K562 (cell line): ENCODE measurements at regions not wholly inside any gene's neighbourhood (a gene's known extent, or its start where the extent isn't known, plus 50 kb on each side); places are given as distances from the start of the nearest gene placed in this dataset.

Source experiments
- ATAC-seq: fragments of 200-7000 bp; cut with Tn5 transposase; 3 replicates; pipeline ENCODE4 v1.9.1; 2020; ENCODE audit warnings: moderate library complexity
- BruUV-seq: library from RNA; stranded (reverse); fragments of 400-500 nt; replicated peaks from 2 replicates; lab custom pipeline; 2021; lab: Mats Ljungman, UMichigan
- CTCF ChIA-PET: fragments of 300-600 bp; formaldehyde crosslinking; extraction: SDS; loops from one replicate; lab custom pipeline; 2021; ENCODE audit warnings: low intra/inter-chr PET ratio; lab: Yijun Ruan, JAX
- POLR2A ChIA-PET: fragments of 300-600, 350-650 bp; sonication (Branson Sonifier 250); formaldehyde crosslinking; extraction: SDS; loops from one replicate; lab custom pipeline; 2021; ENCODE audit warnings: antibody characterized with exemption, inconsistent platforms; lab: Yijun Ruan, JAX
- DNase-seq, 4 experiments: peaks; one replicate each; pipeline versions ENCODE4 v3.0.0 to v3.0.0-alpha.2; 2011 to 2018; ENCODE audit warnings: low spot score in 3 of 4, mixed read lengths in 3 of 4; ENCODE audit errors: extremely low read depth in 1 of 4
- FAIRE-seq: peaks from 2 replicates; lab custom pipeline; 2011; peaks lifted over from hg19 to GRCh38; lab: Jason Lieb, UNC
- H2AFZ ChIP-seq: 2 replicates; pipeline ENCODE4 v1.6.0; 2011; ENCODE audit warnings: low read depth, low read length, control low read depth, inconsistent platforms
- H3K27ac ChIP-seq: fragments of 200-600 bp; 3 replicates; pipeline ENCODE4 v1.8.0; 2011; ENCODE audit warnings: low read depth, mild to moderate bottlenecking, control low read depth, inconsistent platforms, low read length, moderate library complexity, mixed read lengths; ENCODE audit errors: extremely low read depth
- H3K27me3 ChIP-seq, 2 experiments: fragments of 300-600 bp in 1 of 2; 2 replicates in 1 of 2; 3 replicates in 1 of 2; pipeline versions ENCODE4 v1.6.0 to v1.8.0; 2011; ENCODE audit warnings: inconsistent platforms in 2 of 2, low read length in 2 of 2, mild to moderate bottlenecking in 1 of 2, mixed read lengths in 1 of 2, moderate library complexity in 1 of 2; ENCODE audit not compliant: control insufficient read depth in 2 of 2, insufficient read depth in 2 of 2
- H3K36me3 ChIP-seq: fragments of 300-600 bp; 3 replicates; pipeline ENCODE4 v1.8.0; 2011; ENCODE audit warnings: mild to moderate bottlenecking, low read length, inconsistent platforms; ENCODE audit not compliant: control insufficient read depth, insufficient read depth
- H3K4me1 ChIP-seq, 2 experiments: fragments of 200-600 bp in 1 of 2; replicated peaks in 1 of 2; 2 replicates in 1 of 2; 3 replicates in 1 of 2; pipeline versions ENCODE4 v1.5.1 to v1.8.0; 2011; ENCODE audit warnings: inconsistent platforms in 2 of 2, low read length in 2 of 2, mild to moderate bottlenecking in 1 of 2, mixed read lengths in 1 of 2, moderate library complexity in 1 of 2; ENCODE audit not compliant: control insufficient read depth in 2 of 2, insufficient read depth in 2 of 2
- H3K4me2 ChIP-seq: 2 replicates; pipeline ENCODE4 v1.6.1; 2011; ENCODE audit warnings: low read length, control low read depth, inconsistent platforms, mixed read lengths; ENCODE audit not compliant: insufficient read depth
- H3K4me3 ChIP-seq: fragments of 200-600 bp; sonication (generic), shearing (Covaris generic); 2 replicates; pipeline ENCODE4 v1.5.1; 2016; ENCODE audit warnings: control low read depth, inconsistent platforms
- H3K79me2 ChIP-seq: fragments of 200-600 bp; 3 replicates; pipeline ENCODE4 v1.8.0; 2011; ENCODE audit warnings: low read length, inconsistent platforms; ENCODE audit not compliant: control insufficient read depth, insufficient read depth
- H3K9ac ChIP-seq, 2 experiments: 2 replicates each; pipeline versions ENCODE4 v1.6.0 to v1.6.1; 2011; ENCODE audit warnings: low read depth in 2 of 2, low read length in 2 of 2, control low read depth in 1 of 2, inconsistent platforms in 1 of 2, mild to moderate bottlenecking in 1 of 2, mixed read lengths in 1 of 2; ENCODE audit not compliant: insufficient read depth in 1 of 2
- H3K9me1 ChIP-seq: one replicate; pipeline ENCODE4 v1.6.0; 2011; ENCODE audit warnings: inconsistent platforms, mild to moderate bottlenecking, low read length, moderate library complexity; ENCODE audit not compliant: control insufficient read depth, insufficient read depth
- H3K9me3 ChIP-seq: replicated peaks from 2 replicates; pipeline ENCODE4 v1.5.1; 2011; ENCODE audit warnings: low read depth, low read length, inconsistent platforms; ENCODE audit not compliant: control insufficient read depth, insufficient read depth
- H4K20me1 ChIP-seq: replicated peaks from 2 replicates; pipeline ENCODE4 v1.6.1; 2011; ENCODE audit warnings: low read length, inconsistent platforms, mixed read lengths; ENCODE audit not compliant: control insufficient read depth, insufficient read depth
- ARID3A ChIP-seq: IDR thresholded peaks from 2 replicates; pipeline ENCODE4 v1.6.1; 2012; ENCODE audit warnings: low read depth, low read length, improper control_type of control experiment, borderline replicate concordance
- BRF1 ChIP-seq: IDR thresholded peaks from 3 replicates; pipeline ENCODE4 v1.6.1; 2011; ENCODE audit warnings: borderline replicate concordance, mild to moderate bottlenecking; ENCODE audit not compliant: insufficient read length; ENCODE audit errors: extremely low read depth
- CTCF ChIP-seq, 3 experiments: IDR thresholded peaks in 2 of 3; conservative IDR thresholded peaks in 1 of 3; 2 replicates each; pipeline ENCODE4 v1.5.1; 2011 to 2012; ENCODE audit warnings: low read length in 3 of 3, mild to moderate bottlenecking in 3 of 3, control low read depth in 2 of 3, improper control_type of control experiment in 1 of 3, inconsistent platforms in 1 of 3, low read depth in 1 of 3, mixed read lengths in 1 of 3, moderate library complexity in 1 of 3; ENCODE audit not compliant: insufficient read depth in 2 of 3
- ESRRB ChIP-seq: fragments of 250-450 bp; sonication (Bioruptor Pico); IDR thresholded peaks from 2 replicates; pipeline ENCODE4 v1.5.0; 2020; ENCODE audit warnings: mild to moderate bottlenecking, moderate library complexity, borderline replicate concordance
- HDAC1 ChIP-seq, 2 experiments: fragments of 450-650 bp; IDR thresholded peaks; 2 replicates each; pipeline ENCODE4 v1.6.1; 2016 to 2017; ENCODE audit warnings: inconsistent platforms in 1 of 2, mild to moderate bottlenecking in 1 of 2, moderate library complexity in 1 of 2
- HMG20B ChIP-seq: fragments of 250-450 bp; sonication (Bioruptor Pico); IDR thresholded peaks from 2 replicates; pipeline ENCODE4 v1.5.0; 2021; ENCODE audit warnings: mild to moderate bottlenecking
- MYC ChIP-seq, 2 experiments: fragments of 250-450 bp in 1 of 2; sonication (Bioruptor Pico) in 1 of 2; IDR thresholded peaks; 2 replicates each; pipeline versions ENCODE4 v1.5.1 to v1.6.1; 2012 to 2021; ENCODE audit warnings: low read depth in 2 of 2, borderline replicate concordance in 1 of 2, improper control_type of control experiment in 1 of 2, low read length in 1 of 2, mild to moderate bottlenecking in 1 of 2, moderate library complexity in 1 of 2
- NELFE ChIP-seq: IDR thresholded peaks from 2 replicates; pipeline ENCODE4 v1.6.1; 2011; ENCODE audit warnings: mild to moderate bottlenecking; ENCODE audit not compliant: insufficient read depth, insufficient read length
- OTX1 ChIP-seq: fragments of 450-650 bp; formaldehyde crosslinking; IDR thresholded peaks from 2 replicates; pipeline ENCODE4 v1.4.0; 2022; ENCODE audit warnings: mild to moderate bottlenecking
- POLR3A ChIP-seq: IDR thresholded peaks from 2 replicates; pipeline ENCODE4 v1.6.1; 2011; ENCODE audit warnings: borderline replicate concordance, mild to moderate bottlenecking, moderate library complexity; ENCODE audit not compliant: insufficient read length, insufficient read depth; ENCODE audit errors: extremely low read depth
- RAD21 ChIP-seq, 2 experiments: fragments of 250-450 bp in 1 of 2; fragments of 450-650 bp in 1 of 2; sonication (Bioruptor Pico) in 1 of 2; formaldehyde crosslinking in 1 of 2; IDR thresholded peaks in 1 of 2; conservative IDR thresholded peaks in 1 of 2; 2 replicates each; pipeline versions ENCODE4 v1.4.0 to v1.8.0; 2020 to 2022; ENCODE audit warnings: mild to moderate bottlenecking in 2 of 2, moderate library complexity in 1 of 2
- TRIM25 ChIP-seq: fragments of 450-650 bp; IDR thresholded peaks from 2 replicates; pipeline ENCODE4 v1.7.0; 2016; ENCODE audit warnings: borderline replicate concordance
- YY1 ChIP-seq, 3 experiments: IDR thresholded peaks; 2 replicates each; pipeline ENCODE4 v1.6.1; 2011; ENCODE audit warnings: low read length in 2 of 3, mild to moderate bottlenecking in 2 of 3, moderate library complexity in 2 of 3, borderline replicate concordance in 1 of 3, control low read depth in 1 of 3, low read depth in 1 of 3; ENCODE audit not compliant: insufficient read depth in 3 of 3, insufficient replicate concordance in 2 of 3, control insufficient read depth in 1 of 3, insufficient read length in 1 of 3; ENCODE audit errors: extremely low read depth in 1 of 3
- ZBED1 ChIP-seq: IDR thresholded peaks from 2 replicates; pipeline ENCODE4 v1.6.1; 2014
- ZEB2 ChIP-seq: fragments of 450-650 bp; IDR thresholded peaks from 2 replicates; pipeline ENCODE4 v1.6.1; 2016
- ZNF263 ChIP-seq: sonication (generic); formaldehyde crosslinking; IDR thresholded peaks from 2 replicates; pipeline ENCODE4 v1.8.0; 2022; ENCODE audit warnings: mild to moderate bottlenecking, missing genetic modification reagents, borderline replicate concordance
- WGBS: fragments of 100-300 bp; shearing (Covaris generic); methylation state at CpG from one replicate; pipeline ENCODE4 v1.1.6; 2016; ENCODE audit warnings: low coverage, mixed read lengths; ENCODE audit not compliant: insufficient coverage; ENCODE audit errors: missing lambda C conversion rate; 5-methylcytosine and 5-hydroxymethylcytosine counted together
- in situ Hi-C: fragments of 300-500 bp; cut with MboI; formaldehyde crosslinking; loops from 4 replicates; pipeline ENCODE4 v1.15.0; 2018; ENCODE audit warnings: inconsistent platforms, mixed read lengths
- intact Hi-C: fragments of 100-400 bp; cut with micrococcal nuclease; formaldehyde crosslinking; loops from 2 replicates; pipeline ENCODE4 v1.14.2; 2022

- intact Hi-C loops (no loop called here), in situ Hi-C loops (no loop called here)
- Histone ChIP-seq H3K36me3 (no peaks in the 10 kb centered on the region), H2AFZ (no peak overlapping the region), H3K27ac (no peak overlapping the region), H4K20me1 (no peaks in the 10 kb centered on the region), H3K79me2 (no peaks in the 10 kb centered on the region), H3K4me1 (no peaks in the 10 kb centered on the region), H3K9me1 (no peaks in the 10 kb centered on the region), H3K9me3 (no peaks in the 10 kb centered on the region), H3K9ac (no peak overlapping the region), H3K4me3 (no peak overlapping the region), H3K4me2 (no peak overlapping the region), H3K27me3 (peaks cover 0 to 7% of the 10 kb centered on the region in 2 experiments; a peak in 1 of 5 replicates)
- under 1% methylated on average over 5 of the region's 5 CpGs for WGBS
- BruUV-seq, result no TSS peak
- ATAC-seq, result peak; percentile 98
- FAIRE-seq, result peak; percentile 82
- DNase-seq, result peak; percentile 51 to 77 (median 71)
- ChIA-PET CTCF (interaction anchor here (1.2 to 1.6 kb wide), 2 partner anchors 23 to 324 kb away, joined by 4 read pairs; no protein-coding TSS in a partner anchor), POLR2A (no interaction called here)
- TF ChIP-seq HDAC1 (IDR thresholded peaks at IDR 0.05) (no peak), TRIM25 (no peak), RAD21 (CRISPR knock-in tag; conservative IDR thresholded peaks at IDR 0.05 in 1 of 2, IDR thresholded peaks at IDR 0.05 in 1 of 2) (peak; percentile 45 to 50), YY1 (IDR thresholded peaks at IDR 0.05; ENCODE audit: borderline replicate concordance in 1 of 3, control insufficient read depth in 1 of 3, extremely low read depth in 1 of 3, insufficient read depth in 3 of 3, insufficient read length in 1 of 3, insufficient replicate concordance in 2 of 3, low read depth in 1 of 3, low read length in 2 of 3) (peak in 1 of 3 experiments; percentile 17), ZNF263 (CRISPR knock-in tag) (no peak), CTCF (IDR thresholded peaks at IDR 0.05 in 2 of 3, conservative IDR thresholded peaks at IDR 0.05 in 1 of 3; ENCODE audit: insufficient read depth in 2 of 3, low read depth in 1 of 3, low read length in 3 of 3) (peak; percentile 74 to 84 (median 81)), MYC (IDR thresholded peaks at IDR 0.05; ENCODE audit: low read depth, low read length) (no peak), MYC (CRISPR knock-in tag; IDR thresholded peaks at IDR 0.05; ENCODE audit: borderline replicate concordance, low read depth) (no peak), OTX1 (CRISPR knock-in tag) (no peak), HMG20B (CRISPR knock-in tag) (no peak), ZEB2 (no peak), ESRRB (CRISPR knock-in tag) (no peak), POLR3A (no peak), ARID3A (no peak), ZBED1 (no peak), NELFE (no peak), BRF1 (no peak)
Observed at GRCh38 chr7:142459551-142459963, 201.7 kb upstream of the PRSS58 start.
